ENCODE measurements at regions not wholly inside any gene's neighbourhood (a gene's known extent, or its start where the extent isn't known, plus 50 kb on each side); places are given as distances from the start of the nearest gene placed in this dataset.

DNA sequence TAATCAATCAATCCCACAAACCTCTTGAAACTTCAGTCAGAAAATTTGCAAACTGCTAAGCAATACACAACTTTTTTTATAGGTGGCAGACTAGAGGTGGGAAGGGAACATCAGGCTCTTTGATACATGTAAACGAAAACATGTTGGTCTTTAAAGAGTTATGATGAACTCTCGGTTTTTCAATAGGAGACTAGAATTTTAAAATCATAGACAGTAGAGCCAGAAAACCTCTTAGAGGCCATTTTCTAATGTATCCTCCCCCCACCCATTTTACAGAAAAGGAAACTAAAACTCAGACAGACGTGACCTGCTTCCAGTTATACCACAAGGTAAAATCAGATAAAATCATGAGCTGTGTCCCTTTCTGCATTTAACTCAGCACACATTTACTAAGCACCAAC, 179.1 kb upstream of the LPP start:
- ATAC-seq (ENCODE audit: insufficient number of reproducible peaks, low FRiP score, low read depth) = no peak
- peaks cover 4% of the 10 kb centered on the region for H3K9me3 ChIP-seq
- no peaks in the 10 kb centered on the region for H3K27me3 ChIP-seq (replicated peaks; ENCODE audit: insufficient read depth)
- no peak for TF ChIP-seq CTCF (IDR thresholded peaks at IDR 0.05)
- H3K36me3 ChIP-seq = no peaks in the 10 kb centered on the region
- no peak for DNase-seq (ENCODE audit: low spot score)
- no peaks in the 10 kb centered on the region for H3K4me1 ChIP-seq (ENCODE audit: control insufficient read depth in 1 of 2, low read depth in 2 of 2)
- H3K4me3 ChIP-seq = no peak overlapping the region
- H3K27ac ChIP-seq = no peak overlapping the region

DNA sequence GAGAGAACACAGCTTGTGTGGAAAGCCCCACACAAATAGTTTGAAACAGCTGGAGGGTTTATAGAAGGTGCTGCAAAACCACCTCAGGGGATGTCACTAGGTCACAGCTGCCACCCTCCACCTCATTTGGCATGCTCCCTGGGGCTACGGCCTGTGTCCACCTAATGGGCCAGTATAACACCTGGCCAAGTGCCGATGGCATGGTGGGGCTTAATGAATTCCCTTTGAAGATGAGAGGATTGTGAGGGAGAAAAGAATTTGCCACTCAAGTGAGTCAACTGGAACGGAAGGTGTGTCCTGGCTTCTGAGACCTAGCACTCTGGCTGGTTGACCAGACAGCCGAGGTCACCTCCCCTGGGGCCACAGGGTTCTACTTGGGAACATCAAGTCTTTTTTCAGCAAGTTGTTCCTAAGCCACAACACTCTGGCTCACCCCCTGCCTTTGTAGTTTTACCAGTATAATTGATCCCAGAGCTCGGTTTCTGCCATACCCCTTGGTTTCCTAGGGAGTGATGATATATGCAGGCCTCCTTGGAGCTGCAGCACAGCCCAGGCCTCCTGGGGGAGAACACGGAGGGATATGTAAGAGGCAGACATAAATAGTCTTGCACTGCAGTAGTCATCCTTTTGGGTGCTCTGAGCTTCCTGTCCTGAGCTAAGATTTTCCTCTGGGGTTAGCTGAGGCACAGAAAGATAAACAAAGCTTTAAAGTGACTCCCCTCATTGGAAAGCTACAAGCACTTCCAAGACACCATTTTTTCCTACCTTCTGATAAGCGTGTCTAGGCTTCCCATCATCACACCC, 178.2 kb upstream of the LPP start:
- no peak overlapping the region for H3K4me3 ChIP-seq
- no peaks in the 10 kb centered on the region for H3K36me3 ChIP-seq
- H3K27me3 ChIP-seq (replicated peaks; ENCODE audit: insufficient read depth) = no peaks in the 10 kb centered on the region
- H3K27ac ChIP-seq = no peak overlapping the region
- peaks cover 4% of the 10 kb centered on the region for H3K9me3 ChIP-seq
- no peak for ATAC-seq (ENCODE audit: insufficient number of reproducible peaks, low FRiP score, low read depth)
- TF ChIP-seq CTCF (IDR thresholded peaks at IDR 0.05) = no peak
- no peaks in the 10 kb centered on the region for H3K4me1 ChIP-seq (ENCODE audit: control insufficient read depth in 1 of 2, low read depth in 2 of 2)
- no peak for DNase-seq (ENCODE audit: low spot score)

GRCh38 chr3:187976365-187976900, 177.5 kb upstream of the LPP start:
- Histone ChIP-seq H3K36me3 (no peaks in the 10 kb centered on the region), H3K9me3 (peaks cover 4% of the 10 kb centered on the region), H3K27me3 (replicated peaks; ENCODE audit: insufficient read depth) (no peaks in the 10 kb centered on the region), H3K4me3 (no peak overlapping the region), H3K27ac (no peak overlapping the region), H3K4me1 (ENCODE audit: control insufficient read depth in 1 of 2, low read depth in 2 of 2) (no peaks in the 10 kb centered on the region)
- DNase-seq (ENCODE audit: low spot score) (no peak), ATAC-seq (ENCODE audit: insufficient number of reproducible peaks, low FRiP score, low read depth) (no peak)
- no peak for TF ChIP-seq CTCF (IDR thresholded peaks at IDR 0.05)

DNA sequence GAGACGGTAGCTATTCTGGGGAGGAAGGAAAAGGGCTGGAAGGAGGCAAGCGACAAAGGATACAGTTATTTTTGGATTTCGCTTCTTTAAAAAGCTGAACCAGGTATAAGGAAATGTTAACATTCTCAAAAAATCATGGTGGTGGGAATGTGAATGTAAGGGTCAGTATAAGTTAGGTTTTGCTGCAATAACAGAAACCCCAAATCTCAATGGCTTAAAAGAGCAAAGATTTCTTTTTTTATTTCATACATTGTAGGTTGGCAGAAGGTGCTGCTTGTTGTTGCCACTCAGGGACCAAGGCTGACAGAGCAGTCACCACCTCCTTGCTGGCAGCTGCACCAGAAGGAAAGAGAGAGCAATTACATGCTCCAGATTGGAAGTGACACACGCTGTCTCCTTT, 176.3 kb upstream of the LPP start:
- ATAC-seq (ENCODE audit: insufficient number of reproducible peaks, low FRiP score, low read depth) (no peak), DNase-seq (ENCODE audit: low spot score) (no peak)
- Histone ChIP-seq H3K9me3 (peaks cover 4% of the 10 kb centered on the region), H3K27me3 (replicated peaks; ENCODE audit: insufficient read depth) (no peaks in the 10 kb centered on the region), H3K27ac (no peak overlapping the region), H3K4me3 (no peak overlapping the region), H3K4me1 (ENCODE audit: control insufficient read depth in 1 of 2, low read depth in 2 of 2) (no peaks in the 10 kb centered on the region), H3K36me3 (no peaks in the 10 kb centered on the region)
- TF ChIP-seq CTCF (IDR thresholded peaks at IDR 0.05) = no peak

DNA sequence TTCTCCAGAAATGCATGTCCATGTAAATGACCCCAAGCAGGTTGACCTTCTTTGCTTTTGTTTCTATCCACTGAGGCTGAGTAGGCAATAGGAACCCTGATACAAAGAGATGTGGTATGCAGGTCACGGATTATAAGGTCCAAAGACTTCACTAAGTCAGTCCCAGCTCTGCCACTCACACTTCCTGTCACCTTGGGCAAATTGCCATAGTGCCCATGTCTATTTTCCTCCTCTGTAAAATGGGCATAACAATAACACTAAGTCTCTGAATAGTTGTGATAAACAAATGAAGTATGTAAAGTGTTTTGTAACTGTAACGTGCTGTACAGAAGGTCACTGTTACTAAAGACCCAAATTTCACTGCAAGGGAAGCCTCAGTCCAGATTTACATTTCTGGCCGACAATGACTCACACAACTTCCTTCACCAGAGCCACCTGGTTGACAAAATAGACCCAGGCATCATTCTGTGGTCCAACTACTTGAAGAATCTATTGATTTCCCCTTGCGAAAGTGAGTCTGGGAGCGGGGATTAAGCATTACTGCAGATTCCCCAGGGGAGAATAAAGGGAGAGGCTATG, 175.4 kb upstream of the LPP start:
- H3K9me3 ChIP-seq = peaks cover 4% of the 10 kb centered on the region
- no peak overlapping the region for H3K27ac ChIP-seq
- H3K4me3 ChIP-seq = no peak overlapping the region
- H3K4me1 ChIP-seq (ENCODE audit: control insufficient read depth in 1 of 2, low read depth in 2 of 2) = no peaks in the 10 kb centered on the region
- DNase-seq (ENCODE audit: low spot score) = no peak
- ATAC-seq (ENCODE audit: insufficient number of reproducible peaks, low FRiP score, low read depth) = no peak
- TF ChIP-seq CTCF (IDR thresholded peaks at IDR 0.05) = no peak
- H3K36me3 ChIP-seq = no peaks in the 10 kb centered on the region
- no peaks in the 10 kb centered on the region for H3K27me3 ChIP-seq (replicated peaks; ENCODE audit: insufficient read depth)
